ENCODE measurements at regions not wholly inside any gene's neighbourhood (a gene's known extent, or its start where the extent isn't known, plus 50 kb on each side); places are given as distances from the start of the nearest gene placed in this dataset.

- Mint-ChIP-seq H3K36me3 (ENCODE audit: low read depth) (no peaks in the 10 kb centered on the region), H3K27me3 (no peaks in the 10 kb centered on the region), H3K4me3 (no peak overlapping the region), H3K9me3 (peaks cover 2% of the 10 kb centered on the region), H3K4me1 (ENCODE audit: low read depth) (no peaks in the 10 kb centered on the region), H3K27ac (no peak overlapping the region)
- no peak for DNase-seq
These were observed 225.1 kb upstream of the LMCD1 start for GRCh38 chr3:8276506-8276905.

DNA sequence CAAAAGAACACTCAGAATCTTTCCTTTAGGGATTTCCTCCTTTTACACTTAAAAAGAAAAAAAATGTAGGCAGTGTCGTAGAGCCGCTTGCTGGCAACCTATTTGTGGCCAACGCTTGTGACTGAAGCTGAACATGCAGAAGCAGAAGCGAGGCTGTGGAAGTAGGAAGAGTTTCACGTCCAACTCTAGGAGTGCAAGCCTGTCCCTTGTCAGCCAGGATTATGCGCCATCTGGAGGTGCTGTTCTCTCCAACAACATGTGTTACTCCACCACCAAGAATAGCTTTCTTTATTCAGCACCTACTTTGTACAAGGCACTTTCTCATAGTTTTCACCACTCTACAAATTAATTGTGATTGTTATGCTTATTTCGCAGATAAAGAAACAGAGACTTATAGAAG lies 223.2 kb upstream of the LMCD1 start:
- H3K36me3 Mint-ChIP-seq (ENCODE audit: low read depth), result no peaks in the 10 kb centered on the region
- no peaks in the 10 kb centered on the region for H3K4me1 Mint-ChIP-seq (ENCODE audit: low read depth)
- no peak overlapping the region for H3K4me3 Mint-ChIP-seq
- no peaks in the 10 kb centered on the region for H3K27me3 Mint-ChIP-seq
- no peaks in the 10 kb centered on the region for H3K9me3 Mint-ChIP-seq
- DNase-seq, result no peak
- H3K27ac Mint-ChIP-seq, result no peak overlapping the region

GRCh38 chr3:8279476-8279875 lies 222.1 kb upstream of the LMCD1 start:
- no peak for DNase-seq
- H3K27ac Mint-ChIP-seq, result no peak overlapping the region
- no peaks in the 10 kb centered on the region for H3K27me3 Mint-ChIP-seq
- no peaks in the 10 kb centered on the region for H3K36me3 Mint-ChIP-seq (ENCODE audit: low read depth)
- H3K4me3 Mint-ChIP-seq, result no peak overlapping the region
- no peaks in the 10 kb centered on the region for H3K4me1 Mint-ChIP-seq (ENCODE audit: low read depth)
- H3K9me3 Mint-ChIP-seq, result no peaks in the 10 kb centered on the region

- H3K27me3 Mint-ChIP-seq, result no peaks in the 10 kb centered on the region
- H3K4me3 Mint-ChIP-seq, result no peak overlapping the region
- no peaks in the 10 kb centered on the region for H3K36me3 Mint-ChIP-seq (ENCODE audit: low read depth)
- H3K9me3 Mint-ChIP-seq, result no peaks in the 10 kb centered on the region
- H3K4me1 Mint-ChIP-seq (ENCODE audit: low read depth), result no peaks in the 10 kb centered on the region
- H3K27ac Mint-ChIP-seq, result no peak overlapping the region
- no peak for DNase-seq
These were observed 221.6 kb upstream of the LMCD1 start for GRCh38 chr3:8279886-8280550.

DNA sequence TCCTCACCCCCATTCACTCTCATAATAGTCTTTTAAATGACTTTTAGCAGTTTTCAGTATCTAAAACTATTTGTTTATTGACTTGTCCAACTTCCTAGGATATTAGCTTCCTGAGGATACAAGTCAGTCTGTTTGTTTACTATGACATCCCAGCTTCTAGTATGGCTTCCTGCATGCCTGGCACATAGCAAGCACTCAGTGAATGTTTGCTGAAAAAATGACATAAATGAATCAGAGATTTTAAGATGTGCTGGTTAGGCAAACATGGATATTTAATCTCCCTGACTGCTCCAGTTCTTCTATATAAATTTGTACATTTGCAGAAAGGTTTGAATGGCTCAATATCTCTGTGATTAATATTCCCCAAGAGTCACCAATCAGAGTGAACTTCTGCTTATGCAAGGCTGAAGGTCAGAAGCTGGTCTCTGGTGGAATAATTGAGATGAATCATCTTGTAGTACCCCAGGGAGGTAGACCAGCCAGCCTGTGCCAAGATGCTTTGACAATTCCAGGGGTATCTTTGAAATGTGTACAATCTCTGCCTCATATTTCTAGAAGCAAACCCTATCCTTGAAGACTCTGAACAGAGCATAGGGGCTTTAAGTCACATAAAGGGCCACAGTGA lies 219.0 kb upstream of the LMCD1 start:
- no peak for DNase-seq
- Mint-ChIP-seq H3K4me1 (ENCODE audit: low read depth) (no peaks in the 10 kb centered on the region), H3K4me3 (no peak overlapping the region), H3K9me3 (no peaks in the 10 kb centered on the region), H3K36me3 (ENCODE audit: low read depth) (no peaks in the 10 kb centered on the region), H3K27ac (no peak overlapping the region), H3K27me3 (no peaks in the 10 kb centered on the region)

DNA sequence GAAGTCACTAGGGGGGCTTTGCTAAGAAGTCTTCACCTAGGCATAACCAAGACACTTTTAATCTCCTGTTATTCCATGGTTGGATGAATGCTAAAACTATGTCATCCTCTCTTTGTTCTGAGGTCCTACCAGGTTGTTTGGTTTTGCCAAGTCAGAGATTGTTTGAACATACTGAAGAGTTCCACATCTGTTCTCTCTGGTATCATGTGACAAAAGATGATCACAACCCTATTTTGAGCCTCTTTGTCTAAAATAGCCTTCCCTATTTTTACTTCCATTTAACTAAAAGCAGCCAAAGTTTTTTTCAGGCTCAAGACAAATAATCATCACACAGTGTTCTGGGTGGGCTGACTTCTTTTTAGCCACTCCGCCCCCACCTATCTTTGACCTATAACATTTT lies 218.4 kb upstream of the LMCD1 start:
- no peaks in the 10 kb centered on the region for H3K36me3 Mint-ChIP-seq (ENCODE audit: low read depth)
- no peak overlapping the region for H3K27ac Mint-ChIP-seq
- no peak overlapping the region for H3K4me3 Mint-ChIP-seq
- no peaks in the 10 kb centered on the region for H3K4me1 Mint-ChIP-seq (ENCODE audit: low read depth)
- no peak for DNase-seq
- H3K9me3 Mint-ChIP-seq, result no peaks in the 10 kb centered on the region
- H3K27me3 Mint-ChIP-seq, result no peaks in the 10 kb centered on the region

DNA sequence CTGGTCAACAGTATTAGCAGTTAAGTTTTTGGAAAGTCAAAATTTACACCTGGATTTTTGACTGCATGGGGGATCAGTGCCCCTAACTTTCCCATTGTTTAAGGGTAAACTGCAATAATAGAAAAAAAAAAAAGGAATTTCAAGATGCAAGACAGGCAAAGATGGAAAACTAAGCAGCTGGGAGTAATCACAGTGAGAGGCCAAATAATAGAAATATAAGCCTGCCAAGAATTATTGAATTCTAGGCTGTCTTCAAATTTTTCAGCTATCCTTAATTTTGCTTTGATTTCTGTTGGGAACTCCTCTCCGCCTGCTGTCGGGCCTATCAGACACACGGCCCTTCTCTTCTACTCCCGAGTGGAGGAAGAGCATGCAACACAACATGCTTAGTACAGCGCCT lies 215.5 kb upstream of the LMCD1 start:
- no peaks in the 10 kb centered on the region for H3K27me3 Mint-ChIP-seq
- H3K4me3 Mint-ChIP-seq, result no peak overlapping the region
- H3K27ac Mint-ChIP-seq, result no peak overlapping the region
- H3K4me1 Mint-ChIP-seq (ENCODE audit: low read depth), result no peaks in the 10 kb centered on the region
- no peak for DNase-seq
- no peaks in the 10 kb centered on the region for H3K36me3 Mint-ChIP-seq (ENCODE audit: low read depth)
- no peaks in the 10 kb centered on the region for H3K9me3 Mint-ChIP-seq

DNA sequence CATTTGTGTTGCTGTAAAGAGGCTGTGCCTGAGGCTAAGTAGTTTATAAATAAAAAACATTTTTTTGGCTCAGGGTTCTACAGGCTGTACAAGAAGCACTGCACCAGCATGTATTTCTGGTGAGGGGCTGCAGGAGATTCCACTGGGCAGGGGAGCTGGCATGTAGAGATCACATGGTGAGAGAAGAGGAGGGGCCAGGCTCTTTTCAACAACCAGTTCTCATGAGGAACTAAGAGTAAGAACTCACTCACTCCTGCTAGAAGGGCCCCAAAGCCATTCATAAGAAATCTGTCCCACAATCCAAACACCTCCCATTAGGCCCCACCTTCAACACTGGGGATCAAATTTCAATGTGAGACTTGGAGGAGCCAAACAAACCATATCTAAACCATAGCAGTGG lies 214.9 kb upstream of the LMCD1 start:
- no peak overlapping the region for H3K27ac Mint-ChIP-seq
- H3K4me3 Mint-ChIP-seq, result no peak overlapping the region
- no peaks in the 10 kb centered on the region for H3K36me3 Mint-ChIP-seq (ENCODE audit: low read depth)
- no peaks in the 10 kb centered on the region for H3K27me3 Mint-ChIP-seq
- no peak for DNase-seq
- no peaks in the 10 kb centered on the region for H3K4me1 Mint-ChIP-seq (ENCODE audit: low read depth)
- H3K9me3 Mint-ChIP-seq, result no peaks in the 10 kb centered on the region

- H3K36me3 Mint-ChIP-seq (ENCODE audit: low read depth), result no peaks in the 10 kb centered on the region
- DNase-seq, result no peak
- no peaks in the 10 kb centered on the region for H3K4me1 Mint-ChIP-seq (ENCODE audit: low read depth)
- H3K4me3 Mint-ChIP-seq, result no peak overlapping the region
- no peak overlapping the region for H3K27ac Mint-ChIP-seq
- no peaks in the 10 kb centered on the region for H3K27me3 Mint-ChIP-seq
- H3K9me3 Mint-ChIP-seq, result no peaks in the 10 kb centered on the region
These were observed 211.0 kb upstream of the LMCD1 start for GRCh38 chr3:8290611-8291010.

- no peak overlapping the region for H3K4me3 Mint-ChIP-seq
These were observed 205.2 kb upstream of the LMCD1 start for GRCh38 chr3:8296461-8296860.

DNA sequence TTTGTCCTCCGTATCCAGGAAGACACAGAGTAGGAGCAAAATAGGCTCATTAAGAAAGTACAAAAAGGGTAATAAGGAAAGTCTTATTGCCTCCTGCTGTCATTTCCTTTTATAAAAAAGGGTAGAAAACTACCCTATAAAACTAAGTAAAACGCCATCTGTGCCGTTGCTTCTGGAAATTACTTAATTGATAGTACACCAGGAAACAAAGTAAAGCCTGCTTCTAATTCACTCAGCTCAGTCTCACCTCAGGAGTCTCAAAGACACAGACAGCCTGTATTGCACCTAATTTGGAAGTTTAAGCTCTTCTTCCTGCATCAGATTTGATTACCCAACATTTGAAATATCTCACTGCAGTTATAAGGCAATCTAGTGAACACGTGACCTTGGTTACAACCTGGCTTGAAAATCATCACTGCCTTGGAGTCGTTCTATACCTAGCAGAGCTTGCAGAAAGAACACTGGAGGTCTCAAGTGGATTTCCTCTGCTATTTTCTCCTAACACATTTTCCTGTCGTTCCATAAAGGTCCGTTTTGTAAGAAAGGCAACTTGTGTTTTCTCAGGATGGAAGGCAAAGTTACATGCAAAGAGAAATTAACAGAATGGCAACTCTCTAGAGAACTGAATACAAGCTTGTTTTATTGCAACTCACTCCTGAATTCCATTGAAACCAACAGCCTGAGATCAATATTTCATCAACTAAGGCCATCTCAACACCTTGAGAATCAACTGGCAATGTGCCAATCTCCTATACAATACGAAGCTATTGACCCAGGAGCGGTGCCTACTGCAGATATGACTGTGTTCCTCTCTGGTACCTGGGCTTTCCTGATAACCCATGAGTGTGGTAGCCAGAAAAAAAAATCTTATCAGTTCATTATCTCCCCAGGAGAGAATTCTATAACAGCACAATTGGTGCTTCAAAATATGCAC lies 203.3 kb upstream of the LMCD1 start:
- Mint-ChIP-seq H3K9me3 (no peaks in the 10 kb centered on the region), H3K27me3 (peaks cover 3% of the 10 kb centered on the region), H3K4me1 (ENCODE audit: low read depth) (peaks cover 9% of the 10 kb centered on the region), H3K27ac (no peak overlapping the region), H3K4me3 (no peak overlapping the region), H3K36me3 (ENCODE audit: low read depth) (no peaks in the 10 kb centered on the region)
- no peak for DNase-seq

More at GRCh38 chr3:8296461-8296860, 205.2 kb upstream of the LMCD1 start:
- no peaks in the 10 kb centered on the region for H3K9me3 Mint-ChIP-seq
- no peak for DNase-seq
- H3K27ac Mint-ChIP-seq, result no peak overlapping the region
- H3K36me3 Mint-ChIP-seq (ENCODE audit: low read depth), result no peaks in the 10 kb centered on the region
- peaks cover 3% of the 10 kb centered on the region for H3K27me3 Mint-ChIP-seq
- peaks cover under 1% of the 10 kb centered on the region for H3K4me1 Mint-ChIP-seq (ENCODE audit: low read depth)

DNA sequence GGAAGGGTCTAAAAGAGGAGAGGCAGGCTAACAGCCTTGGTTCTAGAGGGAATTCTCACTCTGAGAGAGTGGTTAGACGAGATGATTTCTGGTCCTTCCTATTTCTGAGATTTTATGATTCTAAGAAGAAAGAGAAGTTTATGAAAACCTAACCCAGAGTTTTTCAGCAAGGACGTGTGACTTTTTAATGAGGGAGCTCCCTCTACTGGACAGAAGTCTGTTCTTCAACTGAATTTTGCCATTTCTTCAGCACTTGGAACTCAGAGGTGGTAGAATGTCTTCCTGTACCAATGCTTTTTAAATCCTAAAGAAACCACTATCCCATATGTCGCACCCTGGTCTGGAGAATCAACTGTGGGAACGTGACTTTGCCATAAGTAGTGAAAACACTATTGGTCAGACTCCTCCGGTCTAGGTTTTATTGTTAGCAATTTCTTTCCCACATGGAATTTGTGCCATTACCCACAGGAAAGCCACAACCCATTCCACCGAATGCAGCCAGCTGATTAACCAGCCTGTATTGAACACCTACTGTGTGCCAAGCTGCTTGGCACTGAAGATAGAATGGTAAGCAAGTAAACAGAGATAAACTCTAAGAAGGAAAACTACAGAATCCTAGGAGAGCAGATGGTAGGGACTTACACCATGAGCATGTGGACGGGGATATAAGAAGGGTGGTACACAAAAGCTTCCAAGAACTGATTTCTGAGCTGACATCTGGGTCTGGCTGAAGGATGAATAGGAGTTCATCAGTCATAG lies 199.5 kb upstream of the LMCD1 start:
- H3K4me3 Mint-ChIP-seq, result no peak overlapping the region
- H3K27ac Mint-ChIP-seq, result no peak overlapping the region
- no peak for DNase-seq
- peaks cover 9% of the 10 kb centered on the region for H3K4me1 Mint-ChIP-seq (ENCODE audit: low read depth)
- no peaks in the 10 kb centered on the region for H3K9me3 Mint-ChIP-seq
- no peaks in the 10 kb centered on the region for H3K36me3 Mint-ChIP-seq (ENCODE audit: low read depth)
- peaks cover 3% of the 10 kb centered on the region for H3K27me3 Mint-ChIP-seq

DNA sequence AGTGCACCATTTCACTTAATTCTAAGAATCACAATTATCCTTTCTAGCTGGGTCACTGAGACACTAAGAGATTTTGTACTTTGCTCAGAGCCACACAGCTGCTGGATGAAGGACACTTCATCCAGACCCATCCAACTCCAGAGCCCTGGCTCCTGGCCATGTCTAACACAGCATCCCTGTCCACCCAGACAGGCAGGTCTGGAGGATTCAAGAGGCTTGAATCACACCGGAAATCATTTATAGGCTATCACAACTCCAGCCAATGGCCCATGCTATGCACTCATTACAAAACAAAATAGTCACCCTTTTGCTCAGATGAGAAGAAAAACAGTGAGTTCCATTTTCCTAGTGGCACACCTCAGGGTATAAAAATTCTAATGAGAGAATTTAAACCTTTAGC lies 198.2 kb upstream of the LMCD1 start:
- Mint-ChIP-seq H3K4me1 (ENCODE audit: low read depth) (peaks cover 9% of the 10 kb centered on the region), H3K9me3 (no peaks in the 10 kb centered on the region)

DNA sequence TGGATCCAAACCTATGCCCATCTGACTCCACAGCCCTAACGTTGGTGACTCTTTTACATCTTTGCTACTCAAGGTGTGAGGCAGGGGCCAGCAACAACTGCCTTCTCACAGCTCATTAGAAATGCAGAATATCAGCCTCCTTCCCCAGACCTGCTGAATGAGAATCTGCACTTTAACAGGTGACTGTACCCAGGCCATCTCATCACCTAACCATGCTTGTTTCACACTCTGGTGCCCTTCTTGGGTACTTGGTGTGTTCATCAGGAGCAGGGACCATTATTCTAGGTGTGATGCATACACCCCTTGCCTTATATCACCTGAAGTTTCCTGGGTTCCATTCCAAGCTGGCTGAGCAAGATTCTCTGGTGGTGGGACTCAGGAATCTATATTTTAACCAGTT lies 196.3 kb upstream of the LMCD1 start:
- Mint-ChIP-seq H3K4me3 (no peak overlapping the region), H3K36me3 (ENCODE audit: low read depth) (no peaks in the 10 kb centered on the region), H3K9me3 (no peaks in the 10 kb centered on the region), H3K27ac (no peak overlapping the region), H3K27me3 (no peaks in the 10 kb centered on the region), H3K4me1 (ENCODE audit: low read depth) (peaks cover 9% of the 10 kb centered on the region)
- DNase-seq, result no peak

More for the DNA sequence above, 198.2 kb upstream of the LMCD1 start:
- peaks cover 3% of the 10 kb centered on the region for H3K27me3 Mint-ChIP-seq
- H3K27ac Mint-ChIP-seq, result no peak overlapping the region
- DNase-seq, result no peak
- no peaks in the 10 kb centered on the region for H3K36me3 Mint-ChIP-seq (ENCODE audit: low read depth)
- H3K4me3 Mint-ChIP-seq, result no peak overlapping the region
